NCI-H345 (cell line): ENCODE measurements at regions not wholly inside any gene's neighbourhood (a gene's known extent, or its start where the extent isn't known, plus 50 kb on each side); places are given as distances from the start of the nearest gene placed in this dataset.
"Not testable (repeated sequence)": the region's sequence is repeated elsewhere in the genome, so short reads cannot be mapped to it uniquely, and the experiment has no call there.

Experiments used
- DNase-seq: peaks from one replicate; lab custom pipeline; 2025; lab: John Stamatoyannopoulos, UW

DNA sequence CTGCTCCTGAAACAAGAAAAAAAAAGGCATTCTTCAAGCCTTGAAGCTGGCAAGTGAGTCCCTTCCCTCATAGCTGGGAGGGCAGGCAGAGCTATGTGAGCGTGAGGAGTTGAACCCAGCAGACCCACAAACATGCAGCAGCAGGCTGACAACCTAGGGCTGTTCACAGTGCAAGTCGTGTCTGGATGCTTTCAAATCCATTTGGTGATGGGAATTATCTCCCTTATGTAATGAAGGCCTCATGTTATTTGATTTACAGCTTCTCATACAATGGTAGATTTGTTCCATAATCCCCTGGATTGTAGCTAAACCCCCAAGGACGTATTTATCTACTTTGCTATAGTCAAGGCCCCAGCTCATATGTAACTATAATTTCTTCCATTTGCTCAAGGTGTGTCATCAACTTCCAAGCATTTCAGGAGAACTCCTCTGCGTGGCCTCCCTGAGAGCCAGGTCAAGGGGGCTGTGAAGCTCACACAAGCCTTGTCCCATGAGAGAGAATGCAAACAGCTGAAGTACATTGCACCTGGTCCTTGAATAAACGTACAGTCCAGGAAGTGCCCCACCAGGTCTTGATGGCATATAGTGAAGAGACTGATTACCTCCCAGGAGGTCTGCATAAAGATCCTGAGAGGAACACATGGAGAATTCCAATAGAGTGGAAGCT lies 124.8 kb upstream of the SLC1A3 start:
- no peak for DNase-seq

DNA sequence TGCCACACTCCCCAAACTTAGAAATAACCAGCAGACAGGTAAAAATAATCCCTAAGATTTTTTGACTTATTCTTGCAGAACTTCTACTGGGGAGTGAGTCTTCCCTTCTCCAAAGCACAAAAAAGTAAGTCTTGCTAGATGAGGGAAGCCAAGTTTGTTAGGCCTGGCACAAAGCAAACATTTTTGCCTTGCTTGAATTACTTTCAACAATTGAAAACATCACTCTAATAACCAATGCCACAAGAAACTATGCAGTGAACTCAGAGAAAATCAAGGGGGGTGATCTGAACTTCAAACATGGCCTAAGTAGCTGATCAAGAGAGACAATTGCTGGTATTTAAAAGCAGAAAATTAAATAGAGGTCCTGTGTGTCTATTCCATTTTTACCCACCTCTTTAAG lies 123.6 kb upstream of the SLC1A3 start:
- DNase-seq: no peak

DNA sequence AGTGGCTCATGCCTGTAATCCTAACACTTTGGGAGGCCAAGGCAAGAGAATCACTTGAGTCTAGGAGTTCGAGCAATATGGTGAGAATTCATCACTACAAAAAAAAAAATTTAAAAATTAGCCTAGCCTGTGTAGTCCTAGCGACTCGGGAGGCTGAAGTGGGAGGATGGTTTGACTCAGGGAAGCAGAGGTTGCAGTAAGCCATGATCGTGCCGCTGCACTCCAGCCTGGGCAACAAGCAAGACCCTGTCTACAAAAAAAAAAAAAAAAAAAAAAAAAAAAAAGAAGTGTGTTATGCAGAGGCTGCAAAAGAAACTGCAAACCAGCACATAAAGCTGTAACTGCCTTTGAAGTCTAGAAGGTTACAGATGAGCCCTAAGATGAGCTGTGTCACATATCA lies 116.9 kb upstream of the SLC1A3 start:
- no peak for DNase-seq

DNA sequence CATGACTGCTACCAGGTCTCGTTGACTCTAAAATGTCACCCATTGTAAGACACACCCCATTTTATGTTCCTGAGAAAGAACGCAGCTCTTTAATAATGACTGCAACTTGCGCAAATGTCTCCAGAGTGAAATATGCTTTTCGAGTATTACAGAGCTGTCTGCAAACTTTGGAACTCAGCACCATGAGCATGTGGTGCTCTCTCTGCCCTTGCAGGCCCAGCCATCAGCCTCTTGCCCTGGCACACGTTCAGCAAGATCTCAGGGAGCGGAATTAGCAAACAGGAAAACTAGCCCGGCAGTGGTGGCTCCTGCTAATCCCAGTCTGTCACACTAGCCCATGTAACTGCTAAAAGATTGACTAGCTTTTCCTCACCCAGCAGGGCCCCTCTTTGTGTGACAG lies 114.5 kb upstream of the SLC1A3 start:
- DNase-seq: no peak

DNA sequence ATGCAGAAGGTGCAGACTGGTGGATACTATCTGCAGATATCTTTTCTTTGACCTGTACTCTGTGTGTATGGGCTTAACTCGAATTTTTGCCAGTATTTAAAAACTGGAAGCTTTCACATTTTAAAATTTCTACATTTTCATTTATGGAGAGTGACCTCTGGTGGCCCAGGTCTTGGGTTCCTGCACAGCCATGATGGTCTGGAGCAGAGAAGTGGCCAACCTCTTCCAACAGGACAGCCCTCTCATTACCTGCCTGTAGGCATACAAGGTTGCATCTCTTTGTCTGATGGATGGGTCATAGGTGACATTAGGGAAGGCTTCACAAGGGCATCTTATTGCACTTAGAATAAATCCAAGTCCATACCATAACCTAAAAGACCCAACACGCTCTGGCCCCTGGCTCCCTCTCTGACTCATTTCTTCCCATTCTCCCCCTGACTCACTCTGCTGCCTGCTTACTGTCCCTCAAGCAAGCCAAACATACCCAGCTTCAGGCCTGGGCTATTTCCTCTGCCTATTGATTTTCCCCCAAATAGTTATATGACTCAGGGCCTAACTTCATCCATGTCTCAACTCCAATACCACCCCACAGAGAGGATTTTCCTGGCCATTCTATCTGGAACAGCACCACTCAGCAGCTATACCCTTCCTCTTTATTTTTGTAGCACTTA lies 113.3 kb upstream of the SLC1A3 start:
- no peak for DNase-seq

DNA sequence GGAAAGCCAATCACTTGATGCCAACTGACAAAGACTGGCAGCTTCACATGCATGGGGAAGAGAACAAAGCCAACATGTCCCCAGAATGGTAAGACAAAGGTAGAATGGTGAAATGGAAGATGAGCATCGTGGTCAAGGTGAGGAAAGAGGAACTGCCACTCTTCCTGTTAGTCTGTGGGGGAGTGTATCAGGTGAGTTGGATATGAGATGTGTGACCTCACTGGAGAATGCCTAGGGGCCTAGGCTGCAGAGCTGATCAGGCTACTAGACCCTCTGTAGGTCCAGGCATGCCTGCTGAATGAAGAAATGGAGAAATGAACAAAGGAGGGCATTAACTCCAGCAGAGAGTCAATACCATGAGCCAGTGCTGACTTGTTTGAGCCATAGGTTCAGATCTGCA lies 112.4 kb upstream of the SLC1A3 start:
- no peak for DNase-seq

DNA sequence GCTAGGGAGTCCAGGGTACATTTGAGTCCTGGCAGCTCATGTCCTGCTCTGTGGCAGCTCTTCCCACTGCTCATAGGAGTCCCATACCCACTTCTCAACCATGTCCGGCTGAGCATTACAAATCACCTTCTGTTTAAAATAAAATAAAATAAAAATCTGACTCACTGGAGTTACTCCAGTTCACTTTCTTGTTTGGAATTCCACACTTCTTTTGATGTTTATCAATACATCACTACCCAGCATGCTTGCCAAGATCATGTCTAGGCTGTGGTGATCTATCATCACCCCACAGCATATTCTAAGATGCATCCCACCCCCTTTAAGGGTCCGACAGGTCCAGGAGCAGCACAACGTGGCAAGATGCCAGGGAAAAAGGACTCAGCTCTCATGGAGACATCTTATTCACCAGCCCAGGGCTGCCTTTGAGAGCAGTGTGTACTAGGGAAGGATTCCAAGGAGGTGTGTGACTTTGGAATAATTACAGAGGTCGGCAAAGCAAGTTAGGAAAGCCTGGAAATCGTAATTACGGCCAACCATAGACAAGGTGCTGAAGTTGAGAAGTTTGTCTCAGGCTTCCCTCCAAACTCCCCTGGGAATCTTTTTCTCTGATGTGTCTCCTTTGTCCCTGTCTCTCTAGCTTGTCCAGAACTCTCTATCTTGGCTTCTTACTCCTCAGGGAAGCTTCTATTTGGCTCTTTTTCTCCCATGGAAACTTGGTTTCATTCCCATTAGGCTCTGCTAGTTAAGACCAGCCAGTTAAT lies 111.4 kb upstream of the SLC1A3 start:
- DNase-seq: no peak

DNA sequence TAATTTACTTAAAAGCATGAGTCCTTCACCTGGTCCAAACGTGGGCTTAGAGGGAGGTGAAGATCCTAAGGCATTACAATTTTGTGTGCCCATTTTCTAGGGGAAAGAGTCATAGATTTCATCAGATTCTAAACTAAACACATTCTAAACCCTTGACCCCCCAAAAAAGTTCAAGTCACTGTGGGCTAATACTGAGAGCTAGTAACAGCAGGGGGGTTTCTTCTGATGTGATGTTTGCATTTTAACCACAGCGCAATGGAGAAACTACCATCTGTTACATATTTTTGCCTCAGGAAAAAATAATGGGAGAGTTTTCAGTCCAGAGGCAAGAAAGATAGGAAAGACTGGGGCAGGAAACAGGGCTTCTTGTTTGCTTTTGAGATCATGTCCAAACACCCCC lies 110.8 kb upstream of the SLC1A3 start:
- no peak for DNase-seq

DNA sequence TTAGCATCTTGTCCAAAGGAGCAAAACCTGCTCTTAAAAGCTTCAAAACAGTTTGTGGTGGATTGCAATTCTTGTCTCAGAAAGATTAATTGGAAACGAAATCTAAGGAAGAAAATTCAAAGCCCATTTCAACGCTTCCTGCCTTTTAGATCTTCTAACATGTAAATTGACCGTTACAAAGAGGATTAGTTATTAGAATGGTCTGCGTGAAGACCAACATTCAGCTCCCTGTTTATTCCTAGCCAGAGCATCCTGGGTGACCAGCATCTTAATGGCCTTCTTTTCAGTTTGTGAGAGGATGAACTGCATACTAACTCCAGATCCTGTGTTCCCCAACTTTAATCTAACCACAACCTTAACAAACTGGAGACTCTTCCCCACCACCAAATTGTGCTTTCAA lies 109.9 kb upstream of the SLC1A3 start:
- no peak for DNase-seq

DNA sequence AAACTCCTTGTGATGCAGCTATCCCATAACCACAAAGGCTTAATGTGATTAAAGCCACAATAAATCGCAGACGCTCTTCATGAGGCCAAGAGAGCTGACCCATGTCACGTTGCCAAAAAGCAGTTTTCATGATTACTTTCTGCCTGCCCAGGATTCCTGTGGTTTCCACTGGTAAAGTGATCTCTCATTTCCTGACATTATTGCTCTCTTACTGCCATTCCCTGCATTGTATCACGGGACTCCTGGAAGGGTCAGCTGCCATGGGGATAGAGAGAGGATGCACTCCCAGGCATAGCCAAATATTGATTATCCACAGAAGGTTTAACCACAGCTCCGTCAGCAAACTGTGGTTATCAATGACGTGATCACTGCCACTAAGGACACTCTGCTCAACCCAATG lies 103.8 kb upstream of the SLC1A3 start:
- DNase-seq: no peak

DNA sequence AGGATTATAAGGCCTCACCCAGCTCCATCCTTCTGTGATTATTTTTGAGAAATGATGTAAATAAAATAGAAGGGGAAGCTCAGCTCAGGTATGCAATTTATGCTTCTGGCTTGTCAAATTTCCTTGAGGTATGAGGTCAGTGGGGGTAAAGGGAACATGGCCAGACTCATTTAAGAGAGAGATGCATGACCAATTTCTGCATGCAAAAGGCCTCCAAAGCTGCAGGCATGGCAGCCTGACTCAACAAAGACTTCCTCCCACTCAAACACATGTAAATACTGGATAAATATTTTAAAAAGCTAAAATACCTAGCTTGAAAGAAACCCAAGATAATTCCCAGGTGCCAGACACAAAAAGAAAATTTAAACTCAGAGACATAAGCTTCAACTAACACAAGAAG lies 101.4 kb upstream of the SLC1A3 start:
- no peak for DNase-seq

DNA sequence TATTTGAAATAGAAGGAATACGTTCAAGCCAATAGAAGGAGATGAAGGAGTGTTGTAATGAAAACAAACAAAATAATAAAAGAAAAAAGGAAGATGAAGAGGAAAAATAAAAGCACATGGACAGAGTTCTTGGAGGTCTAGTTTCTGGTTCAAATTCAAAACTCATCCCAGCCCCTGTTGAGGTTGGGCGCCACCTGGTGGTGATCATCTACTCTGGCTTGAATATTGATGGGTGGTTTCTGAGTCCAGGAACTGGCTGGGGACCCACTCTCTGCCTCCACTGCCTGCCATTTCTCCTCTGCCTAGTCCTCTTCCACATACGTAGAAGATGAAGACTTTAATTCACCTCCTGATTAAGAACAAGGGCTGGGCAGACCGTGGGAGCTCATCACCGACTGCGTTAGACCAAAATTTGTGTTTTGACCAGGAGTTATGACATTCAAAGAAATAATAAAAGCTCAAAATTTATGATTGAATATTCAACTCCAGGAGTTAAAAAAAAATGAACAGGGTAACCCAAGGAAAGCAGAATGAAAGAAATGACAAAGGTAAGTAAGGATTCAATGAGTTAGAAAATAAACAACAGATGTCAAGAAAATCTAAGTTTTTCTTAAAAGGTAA lies 99.0 kb upstream of the SLC1A3 start:
- DNase-seq: peak; percentile 59

DNA sequence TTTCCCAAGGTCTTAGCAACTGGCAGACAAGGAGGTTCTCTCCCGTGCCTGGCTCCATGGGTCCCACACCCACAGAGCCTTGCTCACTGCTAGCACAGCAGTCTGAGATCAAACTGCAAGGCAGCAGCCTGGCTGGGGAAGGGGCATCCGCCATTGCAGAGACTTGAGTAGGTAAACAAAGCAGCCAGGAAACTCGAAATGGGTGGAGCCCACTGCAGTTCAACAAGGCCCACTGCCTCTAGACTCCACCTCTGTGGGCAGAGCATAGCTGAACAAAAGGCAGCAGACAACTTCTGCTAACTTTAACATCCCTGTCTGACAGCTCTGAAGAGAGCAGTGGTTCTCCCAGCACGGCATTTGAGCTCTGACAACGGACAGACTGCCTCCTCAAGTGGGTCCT lies 98.1 kb upstream of the SLC1A3 start:
- not testable (repeated sequence) for DNase-seq

DNA sequence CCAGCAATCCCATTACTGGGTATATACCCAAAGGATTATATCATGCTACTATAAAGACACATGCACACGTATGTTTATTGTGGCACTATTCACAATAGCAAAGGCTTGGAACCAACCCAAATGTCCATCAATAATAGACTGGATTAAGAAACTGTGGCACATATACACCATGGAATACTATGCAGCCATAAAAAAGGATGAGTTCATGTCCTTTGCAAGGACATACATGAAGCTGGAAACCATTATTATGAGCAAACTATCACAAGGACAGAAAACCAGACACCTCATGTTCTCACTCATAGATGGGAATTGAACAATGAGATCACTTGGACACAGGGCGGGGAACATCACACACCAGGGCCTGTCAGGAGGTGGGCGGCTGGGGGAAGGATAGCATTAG lies 92.8 kb upstream of the SLC1A3 start:
- not testable (repeated sequence) for DNase-seq

DNA sequence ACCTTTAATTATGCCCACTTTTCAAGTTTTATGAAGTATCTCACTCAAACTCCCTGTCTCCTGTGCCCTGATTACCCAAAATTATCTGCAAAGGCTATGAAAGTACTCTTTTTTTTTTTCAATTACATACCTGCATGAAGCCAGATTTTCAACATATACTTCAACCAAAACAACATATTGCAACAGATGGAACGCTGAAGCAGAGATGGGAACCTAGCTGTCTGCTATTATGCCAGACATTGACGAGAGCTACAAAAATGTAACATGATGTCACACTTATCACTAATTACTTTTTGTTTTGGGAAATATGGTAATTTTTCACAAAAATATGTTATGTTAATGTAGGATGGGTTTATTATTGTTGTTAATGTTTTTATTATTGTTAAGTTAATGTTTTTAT lies 86.5 kb upstream of the SLC1A3 start:
- no peak for DNase-seq

DNA sequence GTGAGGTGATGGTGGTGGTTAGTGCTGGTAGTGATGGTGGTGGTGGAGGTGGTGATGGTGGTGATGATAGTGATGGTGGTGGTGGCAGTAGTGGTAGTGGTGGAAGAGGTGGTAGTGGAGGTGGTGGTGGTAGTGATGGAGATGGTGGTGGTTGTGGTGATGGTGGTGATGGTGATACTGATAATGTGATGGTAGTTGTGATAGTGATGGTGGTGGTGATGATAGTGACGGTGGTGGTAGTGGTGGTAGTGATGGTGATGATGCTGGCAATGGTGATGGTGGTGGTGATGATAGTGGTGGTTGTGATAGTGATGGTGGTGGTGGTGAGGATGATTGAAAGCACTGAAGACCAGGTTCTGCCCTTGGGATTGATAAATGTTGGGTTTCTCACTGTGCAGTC lies 85.2 kb upstream of the SLC1A3 start:
- no peak for DNase-seq

DNA sequence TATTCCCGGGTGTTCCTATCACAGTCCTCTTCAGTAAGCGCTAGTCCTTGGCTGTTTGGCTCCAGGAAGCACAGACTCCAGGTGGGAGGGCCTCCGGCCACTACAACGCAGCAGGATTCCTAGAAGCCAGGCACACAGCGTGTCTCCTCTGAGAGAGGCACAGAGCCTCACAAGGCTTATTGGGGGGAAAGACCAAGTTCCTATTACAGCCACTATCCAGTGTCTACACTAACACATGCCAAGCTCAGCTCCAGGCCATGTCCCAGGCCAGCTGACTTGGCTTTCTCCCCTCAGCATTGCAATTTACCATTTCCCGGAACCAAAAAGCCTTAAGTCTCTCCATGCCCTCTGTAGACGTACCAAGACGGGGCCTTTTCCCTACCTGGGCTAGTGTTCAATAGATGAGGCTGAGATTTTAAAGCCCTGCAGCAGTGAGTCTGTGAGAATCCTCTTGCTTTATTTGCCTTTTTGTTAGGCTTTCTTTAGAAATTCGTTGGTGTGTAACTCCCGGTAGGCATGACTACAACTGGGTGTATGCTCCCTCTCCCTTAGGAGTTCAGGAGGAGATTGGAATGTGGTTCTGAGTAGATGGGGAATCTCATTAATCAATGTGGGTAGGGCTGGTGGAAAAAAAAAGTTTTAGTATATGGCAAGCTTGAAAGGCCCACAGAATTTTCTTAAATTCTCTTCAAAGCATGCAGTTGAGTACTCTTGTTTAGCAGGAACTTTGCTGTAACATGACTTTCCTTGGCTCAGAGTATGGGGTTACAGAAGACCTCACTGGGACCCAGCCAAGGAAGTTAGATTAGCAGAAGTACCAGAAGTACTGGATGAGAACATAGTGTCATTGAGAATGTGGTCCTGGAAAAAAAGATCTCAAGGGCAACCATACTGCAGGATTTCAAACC lies 84.3 kb upstream of the SLC1A3 start:
- no peak for DNase-seq

DNA sequence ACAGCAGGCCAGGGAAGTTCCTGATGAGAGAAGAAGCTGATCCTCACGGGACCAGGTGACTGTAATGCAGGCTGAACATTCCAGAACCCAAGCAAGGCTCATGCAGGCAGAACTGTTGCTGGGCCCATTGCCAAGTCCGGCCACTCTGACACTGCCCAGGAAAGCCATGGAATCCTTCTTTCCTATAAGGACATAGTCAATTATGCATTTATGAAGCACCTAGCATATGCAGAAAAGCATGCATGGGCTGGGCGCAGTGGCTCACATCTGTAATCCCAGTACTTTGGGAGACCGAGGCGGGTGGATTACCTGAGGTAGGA lies 83.7 kb upstream of the SLC1A3 start:
- DNase-seq: no peak

DNA sequence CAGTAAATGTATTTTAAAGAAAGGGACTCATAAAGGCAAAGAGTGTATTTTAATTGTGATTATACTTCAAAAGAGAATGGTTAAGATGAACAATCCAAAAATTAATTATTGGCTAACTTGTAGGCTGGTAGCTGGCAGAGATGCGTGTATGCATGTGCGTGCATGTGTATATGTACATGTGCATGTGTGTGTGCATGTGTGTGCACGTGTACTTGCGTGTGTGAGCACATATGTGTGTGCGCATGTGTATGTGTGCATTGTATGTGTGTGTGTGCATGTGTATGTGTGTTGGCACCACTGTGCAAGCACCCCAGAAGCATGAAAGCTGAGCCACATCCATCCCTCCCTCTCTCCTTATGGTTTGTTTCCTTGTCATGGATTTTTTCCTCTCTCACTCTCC lies 83.0 kb upstream of the SLC1A3 start:
- no peak for DNase-seq

DNA sequence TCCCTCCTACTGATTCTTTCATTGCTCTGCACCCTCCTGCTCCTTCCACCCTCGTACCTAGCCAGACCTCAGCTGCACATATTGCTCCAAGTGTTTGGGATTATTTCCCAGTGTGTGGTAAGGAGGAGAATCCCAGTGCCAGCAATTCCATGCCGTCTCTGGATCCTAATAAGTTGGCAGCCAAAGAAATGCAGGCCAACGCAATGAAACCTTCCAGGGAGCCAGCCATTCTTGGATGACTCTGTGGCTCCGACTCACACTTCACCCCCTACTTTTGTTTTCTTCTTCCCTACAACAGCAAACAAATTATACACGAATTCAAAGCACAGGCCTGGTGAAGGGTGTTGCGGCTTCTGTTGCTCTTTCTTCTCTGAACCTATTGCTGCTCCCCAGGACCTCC lies 82.5 kb upstream of the SLC1A3 start:
- no peak for DNase-seq

DNA sequence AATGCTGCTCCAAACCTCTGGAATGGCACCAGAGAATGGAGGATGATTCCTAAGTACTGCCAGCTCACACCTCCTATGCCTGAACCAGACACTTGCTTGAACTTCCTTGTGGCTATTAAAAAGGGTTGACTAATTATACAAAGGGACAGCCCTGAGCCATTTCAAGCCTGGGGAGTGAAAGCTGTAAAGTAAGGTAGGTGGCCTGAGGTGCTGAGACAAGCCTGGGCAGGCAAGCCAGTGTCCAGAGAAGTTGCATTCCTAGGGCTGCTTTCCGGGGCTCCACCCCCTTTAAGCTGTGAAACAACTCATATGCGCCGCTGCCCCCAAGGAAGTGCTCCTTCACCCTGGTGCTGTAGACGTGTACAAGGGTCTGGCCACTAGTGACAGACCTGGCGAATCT lies 79.9 kb upstream of the SLC1A3 start:
- no peak for DNase-seq

DNA sequence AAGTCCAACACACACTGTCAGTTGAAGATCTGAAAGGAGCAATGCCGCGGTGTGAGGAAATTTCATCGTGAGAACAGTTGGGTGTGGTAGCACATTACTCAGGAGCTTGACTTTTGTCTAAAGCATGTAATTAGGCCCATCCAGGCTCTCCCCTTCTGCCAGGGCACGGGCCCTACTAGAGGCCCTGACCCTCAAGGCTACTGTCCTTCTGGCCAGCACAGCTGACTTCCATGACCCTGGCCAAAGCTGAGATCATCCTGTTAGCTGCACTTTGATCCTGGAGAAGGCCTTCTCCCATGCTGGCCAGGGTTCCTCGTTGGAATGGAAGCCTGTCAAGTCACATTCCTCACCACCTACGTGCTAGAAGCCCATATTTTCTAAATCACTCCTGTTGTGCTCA lies 77.8 kb upstream of the SLC1A3 start:
- no peak for DNase-seq
